MCF 10A (cell line): ENCODE measurements at regions not wholly inside any gene's neighbourhood (a gene's known extent, or its start where the extent isn't known, plus 50 kb on each side); places are given as distances from the start of the nearest gene placed in this dataset.

Experiments used
- BruUV-seq: library from RNA; stranded (reverse); fragments of 400-500 nt; replicated peaks from 2 replicates; lab custom pipeline; 2021; lab: Mats Ljungman, UMichigan
- CTCF ChIA-PET: fragments of 300-600 bp; sonication (Branson Sonifier 250); formaldehyde crosslinking; extraction: SDS; loops from one replicate; lab custom pipeline; 2021; ENCODE audit warnings: antibody characterized with exemption, inconsistent platforms; lab: Yijun Ruan, JAX
- POLR2A ChIA-PET: fragments of 300-600, 350-650 bp; sonication (Branson Sonifier 250); formaldehyde crosslinking; extraction: SDS; loops from one replicate; lab custom pipeline; 2020; ENCODE audit warnings: antibody characterized with exemption, inconsistent platforms; lab: Yijun Ruan, JAX
- DNase-seq: peaks from one replicate; pipeline ENCODE4 v3.0.0-alpha.2; 2018; ENCODE audit not compliant: unreplicated experiment
- H3K27ac Mint-ChIP-seq: one replicate; pipeline ENCODE4 v1.8.0; 2022; ENCODE audit warnings: mild to moderate bottlenecking, low read depth, mixed read lengths; ENCODE audit not compliant: unreplicated experiment
- H3K27me3 Mint-ChIP-seq: one replicate; pipeline ENCODE4 v1.8.0; 2022; ENCODE audit warnings: mixed read lengths; ENCODE audit not compliant: insufficient read depth, unreplicated experiment
- H3K36me3 Mint-ChIP-seq: one replicate; pipeline ENCODE4 v1.8.0; 2022; ENCODE audit warnings: mild to moderate bottlenecking, moderate library complexity, mixed read lengths; ENCODE audit not compliant: insufficient read depth, unreplicated experiment
- H3K4me1 Mint-ChIP-seq: one replicate; pipeline ENCODE4 v1.8.0; 2022; ENCODE audit warnings: mixed read lengths; ENCODE audit not compliant: insufficient read depth, unreplicated experiment
- H3K4me3 Mint-ChIP-seq: one replicate; pipeline ENCODE4 v1.8.0; 2022; ENCODE audit warnings: mild to moderate bottlenecking, moderate library complexity, mixed read lengths; ENCODE audit not compliant: unreplicated experiment
- H3K9me3 Mint-ChIP-seq: one replicate; pipeline ENCODE4 v1.8.0; 2022; ENCODE audit warnings: mixed read lengths; ENCODE audit not compliant: unreplicated experiment
- CTCF ChIP-seq: fragments of 200-600 bp; IDR thresholded peaks from one replicate; pipeline ENCODE4 v1.8.0; 2022; ENCODE audit warnings: antibody characterized with exemption, mild to moderate bottlenecking; ENCODE audit not compliant: unreplicated experiment
- intact Hi-C: fragments of 100-400 bp; cut with micrococcal nuclease; formaldehyde crosslinking; loops from 2 replicates; pipeline ENCODE4 v1.14.1; 2022

DNA sequence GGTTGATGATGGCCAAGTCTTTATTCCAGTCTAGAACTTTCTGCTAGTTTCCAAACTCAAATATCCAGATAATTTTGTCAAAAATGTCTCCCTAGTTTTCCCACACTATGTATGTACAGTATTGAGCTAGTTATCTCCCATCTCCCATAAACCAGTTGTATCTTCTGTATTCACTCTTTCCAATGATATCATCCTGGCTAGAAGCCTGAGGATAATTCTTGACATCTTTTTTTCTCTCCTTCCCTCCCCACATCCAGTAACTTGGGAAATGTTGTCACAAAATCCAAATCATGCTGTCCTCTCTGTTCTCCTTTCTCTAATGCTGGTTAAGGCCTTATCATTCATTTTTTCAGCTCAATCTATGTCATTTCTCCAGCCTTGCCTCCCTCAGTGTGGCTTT is 553.8 kb upstream of the FANCL start:
- DNase-seq, result no peak
- H3K4me1 Mint-ChIP-seq, result no peaks in the 10 kb centered on the region
- ChIA-PET POLR2A (no interaction called here), CTCF (interaction anchor here (0.7 kb wide), 1 partner anchor 992 kb away, joined by 3 read pairs; no protein-coding TSS in a partner anchor)
- H3K4me3 Mint-ChIP-seq, result no peak overlapping the region
- no peak for TF ChIP-seq CTCF
- H3K36me3 Mint-ChIP-seq, result no peaks in the 10 kb centered on the region
- intact Hi-C loops, result no loop called here
- no TSS peak for BruUV-seq
- no peak overlapping the region for H3K27ac Mint-ChIP-seq
- no peaks in the 10 kb centered on the region for H3K9me3 Mint-ChIP-seq
- no peaks in the 10 kb centered on the region for H3K27me3 Mint-ChIP-seq

DNA sequence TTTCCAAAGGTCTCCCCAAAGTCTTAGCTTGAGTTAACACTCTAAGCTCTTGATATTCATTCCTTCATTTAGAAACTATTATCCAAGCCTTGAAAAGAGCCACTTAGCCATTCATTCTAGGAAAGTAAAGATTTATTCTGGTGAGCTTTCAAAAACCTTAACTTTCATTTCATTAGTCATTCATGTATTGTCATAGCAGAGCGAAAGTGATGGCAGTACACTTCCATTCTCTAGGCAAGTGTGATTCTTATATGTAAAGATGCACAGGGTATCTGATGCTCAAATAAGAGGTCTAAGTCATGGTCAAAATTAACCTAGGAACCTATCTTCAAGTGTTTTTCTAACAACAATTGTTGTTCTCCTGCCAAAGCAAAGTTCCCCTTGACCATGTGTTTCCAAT is 553.0 kb upstream of the FANCL start:
- Mint-ChIP-seq H3K9me3 (no peaks in the 10 kb centered on the region), H3K36me3 (no peaks in the 10 kb centered on the region), H3K4me1 (no peaks in the 10 kb centered on the region), H3K4me3 (no peak overlapping the region), H3K27me3 (no peaks in the 10 kb centered on the region), H3K27ac (no peak overlapping the region)
- CTCF ChIA-PET, result no interaction called here
- POLR2A ChIA-PET, result interaction anchor here (1.1 kb wide), 1 partner anchor 15 kb away, joined by 3 read pairs; no protein-coding TSS in a partner anchor
- no peak for TF ChIP-seq CTCF
- intact Hi-C loops, result no loop called here
- no TSS peak for BruUV-seq
- no peak for DNase-seq

DNA sequence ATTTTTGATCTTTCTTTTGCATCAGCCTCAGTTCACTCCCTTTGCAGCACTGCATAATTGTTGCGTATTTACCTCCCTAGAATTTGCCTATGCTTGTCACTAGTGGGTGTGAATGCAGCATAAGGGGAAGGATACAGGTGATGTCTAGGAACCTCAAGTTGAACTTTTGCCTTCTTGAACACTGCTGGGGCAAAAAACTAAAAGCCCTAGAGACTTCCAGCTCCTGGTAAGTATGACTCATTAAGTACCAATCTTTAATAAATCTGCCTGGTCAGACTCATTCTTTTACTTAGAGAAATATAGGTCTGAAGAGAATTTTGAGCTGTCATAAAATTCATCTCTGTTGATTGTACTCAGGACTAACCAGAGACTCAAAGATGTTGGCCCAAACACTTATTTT is 547.3 kb upstream of the FANCL start:
- Mint-ChIP-seq H3K27ac (no peak overlapping the region), H3K36me3 (no peaks in the 10 kb centered on the region), H3K4me1 (no peaks in the 10 kb centered on the region), H3K9me3 (no peaks in the 10 kb centered on the region), H3K4me3 (no peak overlapping the region), H3K27me3 (no peaks in the 10 kb centered on the region)
- CTCF ChIA-PET, result no interaction called here
- TF ChIP-seq CTCF, result no peak
- no TSS peak for BruUV-seq
- DNase-seq, result no peak
- intact Hi-C loops, result no loop called here
- POLR2A ChIA-PET, result interaction anchor here (0.6 kb wide), 1 partner anchor 1102 kb away, joined by 4 read pairs; no protein-coding TSS in a partner anchor

GRCh38 chr2:58770846-58771245 is 529.7 kb upstream of the FANCL start:
- intact Hi-C loops, result no loop called here
- no TSS peak for BruUV-seq
- ChIA-PET POLR2A (interaction anchor here (0.6 kb wide), 1 partner anchor 1060 kb away, joined by 3 read pairs; no protein-coding TSS in a partner anchor), CTCF (no interaction called here)
- no peak overlapping the region for H3K4me3 Mint-ChIP-seq
- H3K4me1 Mint-ChIP-seq, result no peaks in the 10 kb centered on the region
- no peak for DNase-seq
- H3K9me3 Mint-ChIP-seq, result no peaks in the 10 kb centered on the region
- H3K36me3 Mint-ChIP-seq, result no peaks in the 10 kb centered on the region
- H3K27ac Mint-ChIP-seq, result no peak overlapping the region
- H3K27me3 Mint-ChIP-seq, result no peaks in the 10 kb centered on the region
- TF ChIP-seq CTCF, result no peak
